ENCODE measurements at regions not wholly inside any gene's neighbourhood (a gene's known extent, or its start where the extent isn't known, plus 50 kb on each side); places are given as distances from the start of the nearest gene placed in this dataset.

- Histone ChIP-seq H3K36me3 (ENCODE audit: insufficient read depth, low read length, poor library complexity, severe bottlenecking) (no peaks in the 10 kb centered on the region), H3K27me3 (replicated peaks; ENCODE audit: insufficient read depth, low read depth, low read length, poor library complexity) (no peaks in the 10 kb centered on the region), H3K9me3 (ENCODE audit: low read depth, low read length, poor library complexity, severe bottlenecking) (peaks cover 6% of the 10 kb centered on the region), H3K27ac (ENCODE audit: low read depth, low read length, poor library complexity, severe bottlenecking) (no peak overlapping the region), H3K4me3 (ENCODE audit: low read depth, low read length, poor library complexity, severe bottlenecking) (no peak overlapping the region), H3K4me1 (ENCODE audit: insufficient read depth, low read length, poor library complexity, severe bottlenecking) (no peaks in the 10 kb centered on the region)
- TF ChIP-seq EZH2 (IDR thresholded peaks at IDR 0.05; ENCODE audit: borderline replicate concordance, low read depth, low read length, poor library complexity, severe bottlenecking) (no peak), CTCF (conservative IDR thresholded peaks at IDR 0.05; ENCODE audit: low read depth, low read length) (no peak)
- ChIA-PET POLR2A (ENCODE audit: low non-redundant PET) (no interaction called here), CTCF (no interaction called here)
- intact Hi-C loops (cut with micrococcal nuclease; ENCODE audit: unreplicated experiment): no loop called here
- DNase-seq (ENCODE audit: low spot score): no peak
- BruUV-seq (replicated peaks): no TSS peak
These were observed 1867.3 kb downstream of the EFNA5 start for GRCh38 chr5:105803431-105803830.

GRCh38 chr5:105794578-105794977 lies 1876.2 kb downstream of the EFNA5 start:
- no TSS peak for BruUV-seq (replicated peaks)
- no peak for TF ChIP-seq CTCF (conservative IDR thresholded peaks at IDR 0.05; ENCODE audit: low read depth, low read length)
- TF ChIP-seq EZH2 (IDR thresholded peaks at IDR 0.05; ENCODE audit: borderline replicate concordance, low read depth, low read length, poor library complexity, severe bottlenecking): no peak
- Histone ChIP-seq H3K27ac (ENCODE audit: low read depth, low read length, poor library complexity, severe bottlenecking) (no peak overlapping the region), H3K27me3 (replicated peaks; ENCODE audit: insufficient read depth, low read depth, low read length, poor library complexity) (no peaks in the 10 kb centered on the region), H3K9me3 (ENCODE audit: low read depth, low read length, poor library complexity, severe bottlenecking) (no peaks in the 10 kb centered on the region), H3K36me3 (ENCODE audit: insufficient read depth, low read length, poor library complexity, severe bottlenecking) (no peaks in the 10 kb centered on the region), H3K4me3 (ENCODE audit: low read depth, low read length, poor library complexity, severe bottlenecking) (no peak overlapping the region), H3K4me1 (ENCODE audit: insufficient read depth, low read length, poor library complexity, severe bottlenecking) (no peaks in the 10 kb centered on the region)
- intact Hi-C loops (cut with micrococcal nuclease; ENCODE audit: unreplicated experiment): no loop called here
- POLR2A ChIA-PET (ENCODE audit: low non-redundant PET): no interaction called here
- DNase-seq (ENCODE audit: low spot score): no peak
- CTCF ChIA-PET: no interaction called here

GRCh38 chr5:105789246-105789645 lies 1881.5 kb downstream of the EFNA5 start:
- ChIA-PET CTCF (no interaction called here), POLR2A (ENCODE audit: low non-redundant PET) (no interaction called here)
- no TSS peak for BruUV-seq (replicated peaks)
- Histone ChIP-seq H3K4me3 (ENCODE audit: low read depth, low read length, poor library complexity, severe bottlenecking) (no peak overlapping the region), H3K4me1 (ENCODE audit: insufficient read depth, low read length, poor library complexity, severe bottlenecking) (no peaks in the 10 kb centered on the region), H3K27me3 (replicated peaks; ENCODE audit: insufficient read depth, low read depth, low read length, poor library complexity) (no peaks in the 10 kb centered on the region), H3K27ac (ENCODE audit: low read depth, low read length, poor library complexity, severe bottlenecking) (no peak overlapping the region), H3K9me3 (ENCODE audit: low read depth, low read length, poor library complexity, severe bottlenecking) (no peaks in the 10 kb centered on the region), H3K36me3 (ENCODE audit: insufficient read depth, low read length, poor library complexity, severe bottlenecking) (no peaks in the 10 kb centered on the region)
- DNase-seq (ENCODE audit: low spot score): no peak
- TF ChIP-seq CTCF (conservative IDR thresholded peaks at IDR 0.05; ENCODE audit: low read depth, low read length): no peak
- TF ChIP-seq EZH2 (IDR thresholded peaks at IDR 0.05; ENCODE audit: borderline replicate concordance, low read depth, low read length, poor library complexity, severe bottlenecking): no peak
- intact Hi-C loops (cut with micrococcal nuclease; ENCODE audit: unreplicated experiment): no loop called here

All from A673 (cell line).